ENCODE measurements at regions not wholly inside any gene's neighbourhood (a gene's known extent, or its start where the extent isn't known, plus 50 kb on each side); places are given as distances from the start of the nearest gene placed in this dataset.

- no peak for DNase-seq
Measured at GRCh38 chr4:38230821-38231563, 270.8 kb downstream of the PTTG2 start.

- no peak for DNase-seq
Measured at GRCh38 chr4:38231626-38232025, 271.4 kb downstream of the PTTG2 start.

GRCh38 chr4:38232741-38233140 is 272.5 kb downstream of the PTTG2 start:
- no peak for DNase-seq

GRCh38 chr4:38233727-38234480 is 273.7 kb downstream of the PTTG2 start:
- no peak for DNase-seq

- no peak for DNase-seq
Measured at GRCh38 chr4:38235354-38235753, 275.2 kb downstream of the PTTG2 start.

- no peak for DNase-seq
Measured at GRCh38 chr4:38236003-38236402, 275.8 kb downstream of the PTTG2 start.

GRCh38 chr4:38236503-38236902 is 276.3 kb downstream of the PTTG2 start:
- DNase-seq, result no peak

GRCh38 chr4:38237139-38237538 is 276.9 kb downstream of the PTTG2 start:
- no peak for DNase-seq

GRCh38 chr4:38241541-38241940 is 281.3 kb downstream of the PTTG2 start:
- DNase-seq, result no peak

GRCh38 chr4:38242101-38242500 is 281.9 kb downstream of the PTTG2 start:
- no peak for DNase-seq

GRCh38 chr4:38242822-38243387 is 282.7 kb downstream of the PTTG2 start:
- peak; percentile 4 for DNase-seq

- DNase-seq, result no peak
Measured at GRCh38 chr4:38243388-38244053, 283.3 kb downstream of the PTTG2 start.

- DNase-seq, result no peak
Measured at GRCh38 chr4:38254825-38255224, 294.6 kb downstream of the PTTG2 start.

- no peak for DNase-seq
Measured at GRCh38 chr4:38255572-38255971, 295.4 kb downstream of the PTTG2 start.

- DNase-seq, result peak; percentile 5
Measured at GRCh38 chr4:38266616-38267015, 306.4 kb downstream of the PTTG2 start.

GRCh38 chr4:38268108-38268820 is 308.1 kb downstream of the PTTG2 start:
- no peak for DNase-seq

GRCh38 chr4:38268837-38269236 is 308.6 kb downstream of the PTTG2 start:
- no peak for DNase-seq

GRCh38 chr4:38273407-38273806 is 313.2 kb downstream of the PTTG2 start:
- DNase-seq, result no peak

GRCh38 chr4:38275331-38276100 is 315.3 kb downstream of the PTTG2 start:
- DNase-seq, result no peak

GRCh38 chr4:38278255-38278654 is 318.1 kb downstream of the PTTG2 start:
- DNase-seq, result no peak

GRCh38 chr4:38279077-38279476 is 318.9 kb downstream of the PTTG2 start:
- no peak for DNase-seq

All from activated naive CD4-positive, alpha-beta T cell treated with Interleukin-2 at 50 U/mL for 16 hours (primary cell).